ENCODE measurements at regions not wholly inside any gene's neighbourhood (a gene's known extent, or its start where the extent isn't known, plus 50 kb on each side); places are given as distances from the start of the nearest gene placed in this dataset.

DNA sequence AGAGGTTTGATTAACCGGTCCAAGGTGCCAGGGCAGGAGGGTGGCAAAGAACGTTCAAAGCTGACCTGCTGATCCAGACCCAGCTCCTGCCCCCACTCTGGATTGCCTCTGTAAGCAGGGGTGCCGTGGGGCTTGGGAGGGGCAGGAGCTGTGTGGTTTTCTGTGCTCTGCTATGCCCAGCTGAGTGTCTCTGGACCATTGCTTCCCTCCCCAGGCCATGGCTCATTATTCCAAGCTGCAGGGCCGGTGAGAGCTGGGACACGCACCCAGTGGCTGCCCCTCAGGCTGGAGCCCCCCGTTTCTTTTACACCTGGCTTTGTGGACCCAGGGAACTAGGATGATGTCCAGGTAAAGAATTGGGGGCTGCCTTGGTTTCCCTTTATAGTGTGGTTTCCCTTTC is 238.4 kb upstream of the HS6ST1 start:
- H4K20me1 ChIP-seq (ENCODE audit: insufficient read depth) = no peaks in the 10 kb centered on the region
- no peaks in the 10 kb centered on the region for H3K4me1 ChIP-seq (ENCODE audit: low read depth, poor library complexity, severe bottlenecking)
- H3K4me3 ChIP-seq (IDR thresholded peaks at IDR 0.05; ENCODE audit: insufficient read depth, low read depth, low read length) = no peak overlapping the region
- H3K4me2 ChIP-seq = no peak overlapping the region
- no peak overlapping the region for H3K9ac ChIP-seq
- no peak overlapping the region for H3K27ac ChIP-seq
- H3K79me2 ChIP-seq (ENCODE audit: insufficient read depth, low read depth) = no peaks in the 10 kb centered on the region
- no peaks in the 10 kb centered on the region for H3K27me3 ChIP-seq (ENCODE audit: insufficient read depth, low read depth)
- no peaks in the 10 kb centered on the region for H3K36me3 ChIP-seq (ENCODE audit: insufficient read depth)
- H2AFZ ChIP-seq (ENCODE audit: low read depth) = no peak overlapping the region
- TF ChIP-seq, protein P1, sequence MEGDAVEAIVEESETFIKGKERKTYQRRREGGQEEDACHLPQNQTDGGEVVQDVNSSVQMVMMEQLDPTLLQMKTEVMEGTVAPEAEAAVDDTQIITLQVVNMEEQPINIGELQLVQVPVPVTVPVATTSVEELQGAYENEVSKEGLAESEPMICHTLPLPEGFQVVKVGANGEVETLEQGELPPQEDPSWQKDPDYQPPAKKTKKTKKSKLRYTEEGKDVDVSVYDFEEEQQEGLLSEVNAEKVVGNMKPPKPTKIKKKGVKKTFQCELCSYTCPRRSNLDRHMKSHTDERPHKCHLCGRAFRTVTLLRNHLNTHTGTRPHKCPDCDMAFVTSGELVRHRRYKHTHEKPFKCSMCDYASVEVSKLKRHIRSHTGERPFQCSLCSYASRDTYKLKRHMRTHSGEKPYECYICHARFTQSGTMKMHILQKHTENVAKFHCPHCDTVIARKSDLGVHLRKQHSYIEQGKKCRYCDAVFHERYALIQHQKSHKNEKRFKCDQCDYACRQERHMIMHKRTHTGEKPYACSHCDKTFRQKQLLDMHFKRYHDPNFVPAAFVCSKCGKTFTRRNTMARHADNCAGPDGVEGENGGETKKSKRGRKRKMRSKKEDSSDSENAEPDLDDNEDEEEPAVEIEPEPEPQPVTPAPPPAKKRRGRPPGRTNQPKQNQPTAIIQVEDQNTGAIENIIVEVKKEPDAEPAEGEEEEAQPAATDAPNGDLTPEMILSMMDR (conservative IDR thresholded peaks at IDR 0.05; ENCODE audit: low read depth, low read length) = no peak

DNA sequence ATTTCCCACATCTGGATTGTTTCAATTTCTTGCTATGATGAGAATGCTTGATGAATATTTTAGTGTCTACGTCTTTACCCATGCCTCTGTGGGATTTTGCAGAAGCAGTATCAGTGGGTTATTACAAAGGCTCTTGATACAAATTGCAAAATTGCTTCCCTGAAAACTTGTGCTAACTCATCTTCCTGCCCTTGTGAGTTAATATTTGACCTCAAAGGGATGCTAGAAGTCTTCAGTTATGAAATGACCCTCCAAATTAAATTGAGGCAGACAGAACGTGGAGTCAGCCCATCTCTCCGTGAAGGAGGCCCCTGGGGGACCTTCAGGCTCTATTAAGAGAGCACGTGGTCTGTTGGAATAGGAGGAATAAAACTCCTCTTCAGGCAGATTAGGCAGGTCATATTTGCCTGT is 239.2 kb upstream of the HS6ST1 start:
- H3K4me3 ChIP-seq (IDR thresholded peaks at IDR 0.05; ENCODE audit: insufficient read depth, low read depth, low read length) = no peak overlapping the region
- H2AFZ ChIP-seq (ENCODE audit: low read depth) = no peak overlapping the region
- no peak overlapping the region for H3K4me2 ChIP-seq
- H3K9ac ChIP-seq = no peak overlapping the region
- H3K27me3 ChIP-seq (ENCODE audit: insufficient read depth, low read depth) = no peaks in the 10 kb centered on the region
- no peaks in the 10 kb centered on the region for H3K79me2 ChIP-seq (ENCODE audit: insufficient read depth, low read depth)
- TF ChIP-seq, protein P1 (conservative IDR thresholded peaks at IDR 0.05; ENCODE audit: low read depth, low read length) = no peak
- H4K20me1 ChIP-seq (ENCODE audit: insufficient read depth) = no peaks in the 10 kb centered on the region
- no peaks in the 10 kb centered on the region for H3K4me1 ChIP-seq (ENCODE audit: low read depth, poor library complexity, severe bottlenecking)
- H3K27ac ChIP-seq = no peak overlapping the region
- no peaks in the 10 kb centered on the region for H3K36me3 ChIP-seq (ENCODE audit: insufficient read depth)

DNA sequence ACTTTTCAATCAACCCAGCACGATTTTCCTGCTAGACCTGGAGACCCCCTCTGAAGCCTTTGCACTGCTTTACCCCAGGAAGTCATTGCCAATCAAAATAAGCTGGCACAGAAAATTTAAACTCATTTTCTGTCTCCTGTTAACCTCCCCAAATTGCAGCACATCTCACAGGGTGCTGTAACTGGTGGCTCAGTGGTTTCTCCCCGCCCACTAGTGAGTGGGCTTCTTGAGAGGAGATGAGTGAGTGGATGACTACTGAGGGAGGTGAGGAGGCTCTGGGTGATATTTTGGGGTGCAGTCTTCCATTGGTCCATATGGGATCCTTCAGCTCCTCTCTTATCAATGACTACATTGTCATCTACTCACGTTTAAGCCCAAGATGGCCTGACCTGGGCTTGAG is 239.8 kb upstream of the HS6ST1 start:
- Histone ChIP-seq H3K9ac (no peak overlapping the region), H3K27ac (no peak overlapping the region), H3K4me1 (ENCODE audit: low read depth, poor library complexity, severe bottlenecking) (no peaks in the 10 kb centered on the region), H3K79me2 (ENCODE audit: insufficient read depth, low read depth) (no peaks in the 10 kb centered on the region), H3K27me3 (ENCODE audit: insufficient read depth, low read depth) (no peaks in the 10 kb centered on the region), H2AFZ (ENCODE audit: low read depth) (no peak overlapping the region), H3K36me3 (ENCODE audit: insufficient read depth) (no peaks in the 10 kb centered on the region), H3K4me2 (no peak overlapping the region), H4K20me1 (ENCODE audit: insufficient read depth) (no peaks in the 10 kb centered on the region), H3K4me3 (IDR thresholded peaks at IDR 0.05; ENCODE audit: insufficient read depth, low read depth, low read length) (no peak overlapping the region)
- TF ChIP-seq, protein P1 (conservative IDR thresholded peaks at IDR 0.05; ENCODE audit: low read depth, low read length) = no peak

DNA sequence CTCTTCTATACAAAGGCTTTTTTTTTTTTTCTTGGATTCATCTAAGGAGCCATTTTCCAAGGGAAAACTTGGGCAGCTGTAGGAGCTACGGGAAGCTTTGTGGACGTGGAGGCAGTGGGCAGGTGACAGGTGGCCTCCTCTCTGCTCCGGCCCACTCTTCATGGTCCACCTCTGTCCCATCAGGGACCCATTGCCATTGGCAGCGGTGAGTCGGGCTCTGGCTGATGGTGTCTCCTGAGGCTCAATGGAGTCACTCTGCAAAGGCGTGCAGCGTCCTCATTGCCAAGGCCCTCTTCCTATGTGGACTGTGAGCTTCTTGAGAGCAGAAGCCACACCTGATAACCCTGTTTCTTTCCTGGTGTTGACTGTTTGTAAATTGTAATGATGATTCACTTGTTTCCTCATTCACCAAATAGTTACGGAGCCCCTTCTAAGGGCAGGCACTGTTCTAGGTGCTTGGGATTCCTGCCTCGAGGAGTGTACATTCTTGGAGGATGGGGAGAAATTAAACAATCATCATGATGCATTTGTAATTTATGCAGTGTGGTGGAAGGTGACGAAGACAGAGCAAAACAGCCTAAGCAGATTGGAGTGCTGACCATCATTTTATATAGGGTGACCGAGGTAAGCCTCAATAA is 240.3 kb upstream of the HS6ST1 start:
- no peak overlapping the region for H3K4me2 ChIP-seq
- no peaks in the 10 kb centered on the region for H3K79me2 ChIP-seq (ENCODE audit: insufficient read depth, low read depth)
- H3K36me3 ChIP-seq (ENCODE audit: insufficient read depth) = no peaks in the 10 kb centered on the region
- H3K27ac ChIP-seq = no peak overlapping the region
- TF ChIP-seq, protein P1 (conservative IDR thresholded peaks at IDR 0.05; ENCODE audit: low read depth, low read length) = no peak
- H3K4me1 ChIP-seq (ENCODE audit: low read depth, poor library complexity, severe bottlenecking) = no peaks in the 10 kb centered on the region
- no peak overlapping the region for H3K9ac ChIP-seq
- no peaks in the 10 kb centered on the region for H4K20me1 ChIP-seq (ENCODE audit: insufficient read depth)
- H3K4me3 ChIP-seq (IDR thresholded peaks at IDR 0.05; ENCODE audit: insufficient read depth, low read depth, low read length) = no peak overlapping the region
- H2AFZ ChIP-seq (ENCODE audit: low read depth) = no peak overlapping the region
- no peaks in the 10 kb centered on the region for H3K27me3 ChIP-seq (ENCODE audit: insufficient read depth, low read depth)

Measured in KMS-11 (cell line).